ENCODE measurements at regions not wholly inside any gene's neighbourhood (a gene's known extent, or its start where the extent isn't known, plus 50 kb on each side); places are given as distances from the start of the nearest gene placed in this dataset.

DNA sequence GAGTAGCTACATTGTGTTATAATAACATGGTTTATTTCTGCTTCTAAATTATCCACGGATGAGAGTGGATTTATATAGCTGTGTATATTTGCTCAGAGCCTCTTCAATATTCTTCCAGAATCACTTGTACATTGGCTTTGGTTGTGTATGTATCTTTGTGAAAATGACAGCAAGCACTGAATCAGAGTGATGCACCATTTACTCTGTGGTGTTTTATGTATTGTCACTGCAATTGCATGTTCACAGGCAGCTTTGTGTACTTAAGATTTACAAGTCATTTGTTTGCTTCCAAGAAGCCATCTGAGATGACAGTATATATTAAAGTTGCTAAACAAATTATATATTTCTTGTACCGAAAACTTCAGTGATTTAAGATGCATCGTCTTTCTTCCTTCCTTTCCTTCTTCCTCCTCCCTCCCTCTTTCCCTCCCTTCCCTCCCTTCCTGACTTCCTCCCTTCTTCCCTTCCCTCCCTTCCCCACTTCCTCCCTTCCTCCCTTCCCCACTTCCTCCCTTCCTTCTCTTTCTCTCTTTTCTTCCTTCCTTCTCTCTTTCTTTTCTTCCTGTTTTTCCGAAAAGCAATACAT is 362.3 kb upstream of the GOLIM4 start:
- no peak for TF ChIP-seq CTCF (IDR thresholded peaks at IDR 0.05)
- H3K4me1 ChIP-seq (ENCODE audit: control insufficient read depth in 1 of 2, low read depth in 2 of 2): no peaks in the 10 kb centered on the region
- no peaks in the 10 kb centered on the region for H3K27me3 ChIP-seq (replicated peaks; ENCODE audit: insufficient read depth)
- no peak overlapping the region for H3K4me3 ChIP-seq
- no peak overlapping the region for H3K27ac ChIP-seq
- no peaks in the 10 kb centered on the region for H3K36me3 ChIP-seq
- peaks cover 6% of the 10 kb centered on the region for H3K9me3 ChIP-seq
- DNase-seq (ENCODE audit: low spot score) (no peak), ATAC-seq (ENCODE audit: insufficient number of reproducible peaks, low FRiP score, low read depth) (no peak)

- no peak overlapping the region for H3K4me3 ChIP-seq
- no peak for ATAC-seq (ENCODE audit: insufficient number of reproducible peaks, low FRiP score, low read depth)
- H3K36me3 ChIP-seq: no peaks in the 10 kb centered on the region
- no peak for TF ChIP-seq CTCF (IDR thresholded peaks at IDR 0.05)
- H3K4me1 ChIP-seq (ENCODE audit: control insufficient read depth in 1 of 2, low read depth in 2 of 2): no peaks in the 10 kb centered on the region
- no peaks in the 10 kb centered on the region for H3K27me3 ChIP-seq (replicated peaks; ENCODE audit: insufficient read depth)
- no peaks in the 10 kb centered on the region for H3K9me3 ChIP-seq
- no peak overlapping the region for H3K27ac ChIP-seq
- DNase-seq (ENCODE audit: low spot score): no peak
Measured at GRCh38 chr3:168455814-168456213, 360.1 kb upstream of the GOLIM4 start.

GRCh38 chr3:168453623-168454022 is 357.9 kb upstream of the GOLIM4 start:
- TF ChIP-seq CTCF (IDR thresholded peaks at IDR 0.05): no peak
- Histone ChIP-seq H3K4me3 (no peak overlapping the region), H3K9me3 (no peaks in the 10 kb centered on the region), H3K27me3 (replicated peaks; ENCODE audit: insufficient read depth) (no peaks in the 10 kb centered on the region), H3K27ac (no peak overlapping the region), H3K36me3 (no peaks in the 10 kb centered on the region), H3K4me1 (ENCODE audit: control insufficient read depth in 1 of 2, low read depth in 2 of 2) (no peaks in the 10 kb centered on the region)
- DNase-seq (ENCODE audit: low spot score) (no peak), ATAC-seq (ENCODE audit: insufficient number of reproducible peaks, low FRiP score, low read depth) (no peak)

- DNase-seq (ENCODE audit: low spot score) (no peak), ATAC-seq (ENCODE audit: insufficient number of reproducible peaks, low FRiP score, low read depth) (no peak)
- Histone ChIP-seq H3K36me3 (no peaks in the 10 kb centered on the region), H3K27me3 (replicated peaks; ENCODE audit: insufficient read depth) (no peaks in the 10 kb centered on the region), H3K4me1 (ENCODE audit: control insufficient read depth in 1 of 2, low read depth in 2 of 2) (no peaks in the 10 kb centered on the region), H3K9me3 (no peaks in the 10 kb centered on the region), H3K4me3 (no peak overlapping the region), H3K27ac (no peak overlapping the region)
- no peak for TF ChIP-seq CTCF (IDR thresholded peaks at IDR 0.05)
Measured at GRCh38 chr3:168443965-168444364, 348.2 kb upstream of the GOLIM4 start.

GRCh38 chr3:168442502-168442901 is 346.8 kb upstream of the GOLIM4 start:
- TF ChIP-seq CTCF (IDR thresholded peaks at IDR 0.05): no peak
- Histone ChIP-seq H3K36me3 (no peaks in the 10 kb centered on the region), H3K4me1 (ENCODE audit: control insufficient read depth in 1 of 2, low read depth in 2 of 2) (no peaks in the 10 kb centered on the region), H3K27ac (no peak overlapping the region), H3K4me3 (no peak overlapping the region), H3K27me3 (replicated peaks; ENCODE audit: insufficient read depth) (no peaks in the 10 kb centered on the region), H3K9me3 (no peaks in the 10 kb centered on the region)
- ATAC-seq (ENCODE audit: insufficient number of reproducible peaks, low FRiP score, low read depth): no peak
- no peak for DNase-seq (ENCODE audit: low spot score)
